ENCODE measurements at regions not wholly inside any gene's neighbourhood (a gene's known extent, or its start where the extent isn't known, plus 50 kb on each side); places are given as distances from the start of the nearest gene placed in this dataset.

DNA sequence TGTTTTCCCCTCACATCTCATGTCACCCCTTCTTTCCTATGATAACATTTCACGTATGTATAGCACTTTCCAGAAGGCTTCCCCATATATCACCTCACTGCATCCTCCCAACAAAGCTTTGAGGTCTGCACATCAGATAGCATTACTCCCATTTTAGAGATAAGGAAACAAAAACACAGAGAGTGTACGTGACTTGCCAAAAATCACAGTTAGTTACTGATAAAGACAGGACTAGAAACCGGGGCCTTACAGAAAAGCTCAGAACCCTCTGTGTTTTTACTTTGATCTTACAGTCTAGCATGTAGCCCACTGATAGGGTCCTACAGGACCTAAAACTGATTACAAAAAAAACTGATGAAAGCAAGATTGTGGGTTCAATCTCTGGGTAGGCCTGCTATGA, 202.9 kb upstream of the CDKN3 start:
- Histone ChIP-seq H3K4me1 (ENCODE audit: control insufficient read depth in 5 of 5, insufficient read depth in 5 of 5, low read length in 5 of 5) (peaks cover 0 to 6% (median 4%) of the 10 kb centered on the region in 5 donors), H3K27me3 (ENCODE audit: control insufficient read depth in 5 of 5, insufficient read depth in 4 of 5, low read length in 5 of 5) (no peaks in the 10 kb centered on the region), H3K36me3 (ENCODE audit: control insufficient read depth in 5 of 5, insufficient read depth in 5 of 5, low read length in 5 of 5) (no peaks in the 10 kb centered on the region), H3K4me3 (ENCODE audit: low read depth in 1 of 5, low read length in 5 of 5) (no peak overlapping the region), H3K27ac (ENCODE audit: low read depth, low read length) (no peak overlapping the region), H3K9me3 (ENCODE audit: control insufficient read depth in 5 of 5, low read length in 5 of 5) (no peaks in the 10 kb centered on the region), H3K9ac (ENCODE audit: low read length in 5 of 5) (no peak overlapping the region)

DNA sequence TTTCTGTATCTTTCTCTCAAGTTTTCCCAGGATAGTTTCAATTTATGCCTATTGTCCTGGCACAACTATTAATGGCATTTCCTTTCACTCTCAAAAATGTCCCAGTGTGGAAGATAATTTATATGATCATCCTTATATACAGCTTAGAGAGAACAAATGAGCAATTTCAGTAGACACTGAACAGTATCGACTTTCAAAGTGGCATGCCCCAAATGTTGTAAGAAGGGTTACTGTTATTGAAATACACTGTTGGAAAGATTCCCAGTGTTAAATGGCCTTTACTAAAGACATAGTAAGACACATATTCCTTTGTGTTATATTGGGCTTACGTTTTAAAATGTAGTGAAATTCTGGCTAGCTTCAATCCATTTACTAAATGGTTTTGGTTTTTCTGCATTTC, 202.3 kb upstream of the CDKN3 start:
- no peak overlapping the region for H3K27ac ChIP-seq (ENCODE audit: low read depth, low read length)
- no peaks in the 10 kb centered on the region for H3K27me3 ChIP-seq (ENCODE audit: control insufficient read depth in 5 of 5, insufficient read depth in 4 of 5, low read length in 5 of 5)
- no peaks in the 10 kb centered on the region for H3K9me3 ChIP-seq (ENCODE audit: control insufficient read depth in 5 of 5, low read length in 5 of 5)
- no peak overlapping the region for H3K4me3 ChIP-seq (ENCODE audit: low read depth in 1 of 5, low read length in 5 of 5)
- H3K4me1 ChIP-seq (ENCODE audit: control insufficient read depth in 5 of 5, insufficient read depth in 5 of 5, low read length in 5 of 5): peaks cover 0 to 4% (median under 1%) of the 10 kb centered on the region in 5 donors
- H3K36me3 ChIP-seq (ENCODE audit: control insufficient read depth in 5 of 5, insufficient read depth in 5 of 5, low read length in 5 of 5): no peaks in the 10 kb centered on the region
- no peak overlapping the region for H3K9ac ChIP-seq (ENCODE audit: low read length in 5 of 5)

DNA sequence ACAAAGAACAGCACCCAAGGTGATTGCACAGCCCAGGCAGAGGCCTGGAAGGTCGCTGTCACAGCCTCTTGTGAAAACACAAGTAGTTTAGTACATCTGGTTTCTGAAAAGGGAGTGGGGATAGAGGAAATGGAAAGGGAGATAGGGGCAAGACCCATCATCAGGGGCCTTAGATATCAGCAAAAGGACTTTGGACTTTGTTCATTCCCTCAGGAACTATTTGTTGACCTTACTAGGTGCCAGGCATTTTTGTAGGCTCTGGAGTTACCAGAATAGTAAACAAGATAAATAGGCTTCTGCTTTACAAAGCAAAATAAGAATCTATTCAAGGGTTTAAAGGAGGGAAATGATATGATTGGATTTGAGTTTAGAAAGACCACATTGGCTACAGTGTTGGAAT, 199.4 kb upstream of the CDKN3 start:
- H3K27ac ChIP-seq (ENCODE audit: low read depth, low read length): no peak overlapping the region
- no peaks in the 10 kb centered on the region for H3K27me3 ChIP-seq (ENCODE audit: control insufficient read depth in 5 of 5, insufficient read depth in 4 of 5, low read length in 5 of 5)
- H3K4me1 ChIP-seq (ENCODE audit: control insufficient read depth in 5 of 5, insufficient read depth in 5 of 5, low read length in 5 of 5): peaks cover 0 to 4% (median 0%) of the 10 kb centered on the region in 5 donors
- no peaks in the 10 kb centered on the region for H3K9me3 ChIP-seq (ENCODE audit: control insufficient read depth in 5 of 5, low read length in 5 of 5)
- no peak overlapping the region for H3K9ac ChIP-seq (ENCODE audit: low read length in 5 of 5)
- H3K4me3 ChIP-seq (ENCODE audit: low read depth in 1 of 5, low read length in 5 of 5): no peak overlapping the region
- H3K36me3 ChIP-seq (ENCODE audit: control insufficient read depth in 5 of 5, insufficient read depth in 5 of 5, low read length in 5 of 5): no peaks in the 10 kb centered on the region

DNA sequence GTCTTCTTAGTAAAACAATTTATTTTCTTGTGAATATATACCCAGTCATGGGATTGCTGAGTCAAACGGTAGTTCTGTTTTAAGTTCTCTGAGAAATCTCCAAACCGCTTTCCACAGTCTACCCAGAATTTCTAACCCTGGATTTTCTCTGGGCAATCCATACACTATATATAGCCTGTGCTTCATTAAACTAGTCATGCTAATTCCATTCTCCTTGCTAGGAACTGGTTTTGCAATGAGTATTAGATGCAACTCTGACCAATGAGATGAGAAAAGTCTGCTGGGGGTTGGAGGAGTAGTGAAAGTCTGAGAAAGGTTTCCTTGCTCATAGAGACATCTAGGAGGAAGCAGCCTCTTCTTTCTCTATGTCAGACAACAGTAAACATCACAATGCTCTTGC, 196.1 kb upstream of the CDKN3 start:
- no peak overlapping the region for H3K4me3 ChIP-seq (ENCODE audit: low read depth in 1 of 5, low read length in 5 of 5)
- no peaks in the 10 kb centered on the region for H3K9me3 ChIP-seq (ENCODE audit: control insufficient read depth in 5 of 5, low read length in 5 of 5)
- H3K27ac ChIP-seq (ENCODE audit: low read depth, low read length): no peak overlapping the region
- H3K36me3 ChIP-seq (ENCODE audit: control insufficient read depth in 5 of 5, insufficient read depth in 5 of 5, low read length in 5 of 5): no peaks in the 10 kb centered on the region
- no peaks in the 10 kb centered on the region for H3K27me3 ChIP-seq (ENCODE audit: control insufficient read depth in 5 of 5, insufficient read depth in 4 of 5, low read length in 5 of 5)
- no peaks in the 10 kb centered on the region for H3K4me1 ChIP-seq (ENCODE audit: control insufficient read depth in 5 of 5, insufficient read depth in 5 of 5, low read length in 5 of 5)
- H3K9ac ChIP-seq (ENCODE audit: low read length in 5 of 5): no peak overlapping the region

DNA sequence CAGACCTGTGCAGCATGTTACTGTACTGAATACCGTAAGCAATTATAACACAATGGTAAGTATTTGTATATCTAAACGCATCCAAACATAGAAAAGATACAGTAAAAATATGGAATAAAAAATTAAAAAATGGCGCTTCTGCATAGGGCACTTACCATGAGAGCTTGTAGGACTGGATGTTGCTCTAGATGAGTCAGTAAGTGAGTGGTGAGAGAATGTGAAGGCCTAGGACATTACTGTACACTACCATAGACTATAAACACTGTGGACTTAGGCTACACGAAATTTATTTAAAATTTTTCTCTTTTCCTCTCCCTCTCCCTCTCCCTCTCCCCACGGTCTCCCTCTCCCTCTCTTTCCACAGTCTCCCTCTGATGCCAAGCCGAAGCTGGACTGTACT, 194.5 kb upstream of the CDKN3 start:
- no peaks in the 10 kb centered on the region for H3K9me3 ChIP-seq (ENCODE audit: control insufficient read depth in 5 of 5, low read length in 5 of 5)
- H3K27ac ChIP-seq (ENCODE audit: low read depth, low read length): no peak overlapping the region
- H3K9ac ChIP-seq (ENCODE audit: low read length in 5 of 5): no peak overlapping the region

DNA sequence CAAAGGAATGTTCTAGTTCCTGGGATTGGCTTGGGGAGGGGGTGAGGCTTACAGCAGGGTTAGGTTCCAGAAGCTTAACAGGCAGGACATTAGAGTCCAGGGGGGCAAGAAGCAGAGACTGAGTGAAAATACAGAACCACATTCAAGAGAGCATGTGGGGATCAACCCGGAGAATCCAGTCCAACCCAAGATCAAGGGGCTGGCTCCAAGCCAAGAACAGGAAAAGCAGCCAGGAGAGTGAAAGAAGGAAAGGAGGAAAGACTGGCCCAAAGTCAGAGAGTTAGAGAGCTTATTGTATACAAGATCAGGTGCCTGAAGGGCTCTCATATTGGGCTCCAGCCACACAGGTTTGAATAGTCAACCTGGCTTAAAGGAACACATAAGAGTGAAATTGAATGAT, 190.3 kb upstream of the CDKN3 start:
- H3K27ac ChIP-seq (ENCODE audit: low read depth, low read length): no peak overlapping the region
- H3K4me1 ChIP-seq (ENCODE audit: control insufficient read depth in 5 of 5, insufficient read depth in 5 of 5, low read length in 5 of 5): peaks cover 0 to 8% (median 2%) of the 10 kb centered on the region in 5 donors
- H3K9me3 ChIP-seq (ENCODE audit: control insufficient read depth in 5 of 5, low read length in 5 of 5): no peaks in the 10 kb centered on the region
- no peak overlapping the region for H3K9ac ChIP-seq (ENCODE audit: low read length in 5 of 5)
- no peak overlapping the region for H3K4me3 ChIP-seq (ENCODE audit: low read depth in 1 of 5, low read length in 5 of 5)
- no peaks in the 10 kb centered on the region for H3K27me3 ChIP-seq (ENCODE audit: control insufficient read depth in 5 of 5, insufficient read depth in 4 of 5, low read length in 5 of 5)
- H3K36me3 ChIP-seq (ENCODE audit: control insufficient read depth in 5 of 5, insufficient read depth in 5 of 5, low read length in 5 of 5): no peaks in the 10 kb centered on the region

More for the DNA sequence above, 194.5 kb upstream of the CDKN3 start:
- Histone ChIP-seq H3K4me3 (ENCODE audit: low read depth in 1 of 5, low read length in 5 of 5) (no peak overlapping the region), H3K4me1 (ENCODE audit: control insufficient read depth in 5 of 5, insufficient read depth in 5 of 5, low read length in 5 of 5) (peaks cover 0 to 5% (median 0%) of the 10 kb centered on the region in 5 donors), H3K36me3 (ENCODE audit: control insufficient read depth in 5 of 5, insufficient read depth in 5 of 5, low read length in 5 of 5) (no peaks in the 10 kb centered on the region), H3K27me3 (ENCODE audit: control insufficient read depth in 5 of 5, insufficient read depth in 4 of 5, low read length in 5 of 5) (no peaks in the 10 kb centered on the region)

DNA sequence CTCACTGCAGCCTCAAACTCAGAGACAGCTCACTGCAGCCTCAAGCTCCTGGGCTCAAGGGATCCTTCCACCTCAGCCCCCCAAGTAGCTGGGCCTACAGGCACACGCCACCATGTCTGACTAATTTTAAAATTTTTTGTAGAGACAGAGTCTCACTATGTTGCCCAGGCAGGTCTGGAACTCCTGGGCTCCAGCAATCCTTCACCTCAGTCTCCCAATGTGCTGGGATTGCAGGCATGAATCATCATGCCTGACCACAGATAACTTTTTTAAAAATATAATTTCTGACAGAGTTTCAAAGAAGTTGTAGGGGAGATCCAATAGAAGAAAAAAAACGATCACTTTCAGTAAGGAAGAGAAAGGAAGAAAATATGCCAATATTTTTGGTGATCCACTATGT, 189.7 kb upstream of the CDKN3 start:
- Histone ChIP-seq H3K4me3 (ENCODE audit: low read depth in 1 of 5, low read length in 5 of 5) (no peak overlapping the region), H3K36me3 (ENCODE audit: control insufficient read depth in 5 of 5, insufficient read depth in 5 of 5, low read length in 5 of 5) (no peaks in the 10 kb centered on the region), H3K27me3 (ENCODE audit: control insufficient read depth in 5 of 5, insufficient read depth in 4 of 5, low read length in 5 of 5) (no peaks in the 10 kb centered on the region), H3K9ac (ENCODE audit: low read length in 5 of 5) (no peak overlapping the region), H3K4me1 (ENCODE audit: control insufficient read depth in 5 of 5, insufficient read depth in 5 of 5, low read length in 5 of 5) (peaks cover 0 to 13% (median 2%) of the 10 kb centered on the region in 5 donors), H3K9me3 (ENCODE audit: control insufficient read depth in 5 of 5, low read length in 5 of 5) (no peaks in the 10 kb centered on the region), H3K27ac (ENCODE audit: low read depth, low read length) (no peak overlapping the region)

DNA sequence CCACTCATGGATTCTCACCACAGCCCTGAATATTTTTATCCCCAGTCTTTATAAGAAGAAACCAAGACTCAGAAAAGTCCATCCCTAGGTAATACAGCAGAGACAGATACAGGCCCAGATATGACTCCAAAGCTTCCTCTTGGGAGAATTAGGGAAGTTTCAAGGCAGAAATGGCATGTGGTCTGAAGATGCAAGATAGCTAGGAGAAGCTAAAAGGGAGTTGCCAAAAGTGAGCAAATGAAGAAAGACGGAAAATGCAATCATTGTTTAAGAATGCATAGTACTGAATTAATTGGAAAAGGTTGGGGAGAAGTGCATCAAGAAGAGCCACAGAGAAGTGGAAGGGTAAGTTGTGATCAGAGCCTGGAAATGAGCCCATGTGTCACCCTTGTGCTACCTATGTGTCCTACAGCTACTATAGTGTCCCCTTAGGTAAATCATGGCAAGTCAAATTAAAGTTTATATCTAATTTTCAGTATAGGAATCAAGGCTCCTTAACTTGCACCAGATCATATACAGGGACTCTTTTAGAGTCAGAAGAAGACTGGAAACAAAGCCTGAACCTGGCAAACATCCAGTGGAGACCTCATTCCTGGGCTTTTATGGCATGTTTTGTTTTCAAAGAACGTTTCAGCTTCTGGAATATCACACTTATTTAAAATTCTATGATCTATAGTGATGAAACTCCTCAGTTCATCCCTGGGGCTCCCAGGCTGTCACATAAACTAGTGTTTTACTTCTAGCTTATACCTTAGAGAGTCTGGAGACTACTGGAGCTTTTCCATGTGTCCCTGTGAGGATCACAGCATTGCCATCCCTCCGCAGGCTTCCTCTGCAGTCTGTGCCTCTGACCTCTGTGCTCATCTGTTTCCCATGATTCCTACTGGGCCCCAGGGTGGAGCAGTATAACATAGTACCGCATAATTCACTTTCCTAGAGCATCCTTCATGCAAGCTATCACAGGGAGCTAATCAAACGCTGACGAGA, 189.0 kb upstream of the CDKN3 start:
- Histone ChIP-seq H3K9me3 (ENCODE audit: control insufficient read depth in 5 of 5, low read length in 5 of 5) (peaks cover 0 to 4% (median 0%) of the 10 kb centered on the region in 5 donors), H3K27ac (ENCODE audit: low read depth, low read length) (no peak overlapping the region), H3K4me3 (ENCODE audit: low read depth in 1 of 5, low read length in 5 of 5) (no peak overlapping the region), H3K4me1 (ENCODE audit: control insufficient read depth in 5 of 5, insufficient read depth in 5 of 5, low read length in 5 of 5) (peaks cover 0 to 13% (median 2%) of the 10 kb centered on the region in 5 donors), H3K36me3 (ENCODE audit: control insufficient read depth in 5 of 5, insufficient read depth in 5 of 5, low read length in 5 of 5) (no peaks in the 10 kb centered on the region), H3K27me3 (ENCODE audit: control insufficient read depth in 5 of 5, insufficient read depth in 4 of 5, low read length in 5 of 5) (no peaks in the 10 kb centered on the region), H3K9ac (ENCODE audit: low read length in 5 of 5) (no peak overlapping the region)

DNA sequence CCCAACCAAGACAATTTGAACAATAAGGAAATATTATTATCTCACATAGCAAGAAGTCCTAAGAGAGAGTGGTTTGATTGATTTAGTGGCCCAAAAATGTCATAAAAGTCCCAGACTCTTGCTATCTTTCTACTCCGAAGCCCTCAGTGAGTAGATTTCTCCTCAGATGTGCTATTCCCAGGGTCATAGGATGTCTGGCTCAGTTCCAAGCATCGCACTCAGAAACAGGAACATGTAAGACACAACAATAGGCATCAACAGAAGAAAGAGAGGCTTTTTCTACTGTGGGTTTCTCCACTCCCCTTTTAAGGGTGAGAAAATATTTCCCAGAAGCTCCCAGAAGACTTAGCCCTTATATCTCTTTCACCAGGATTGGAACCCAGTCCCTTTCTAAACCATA, 188.1 kb upstream of the CDKN3 start:
- H3K4me1 ChIP-seq (ENCODE audit: control insufficient read depth in 5 of 5, insufficient read depth in 5 of 5, low read length in 5 of 5): peaks cover 0 to 13% (median 2%) of the 10 kb centered on the region in 5 donors

DNA sequence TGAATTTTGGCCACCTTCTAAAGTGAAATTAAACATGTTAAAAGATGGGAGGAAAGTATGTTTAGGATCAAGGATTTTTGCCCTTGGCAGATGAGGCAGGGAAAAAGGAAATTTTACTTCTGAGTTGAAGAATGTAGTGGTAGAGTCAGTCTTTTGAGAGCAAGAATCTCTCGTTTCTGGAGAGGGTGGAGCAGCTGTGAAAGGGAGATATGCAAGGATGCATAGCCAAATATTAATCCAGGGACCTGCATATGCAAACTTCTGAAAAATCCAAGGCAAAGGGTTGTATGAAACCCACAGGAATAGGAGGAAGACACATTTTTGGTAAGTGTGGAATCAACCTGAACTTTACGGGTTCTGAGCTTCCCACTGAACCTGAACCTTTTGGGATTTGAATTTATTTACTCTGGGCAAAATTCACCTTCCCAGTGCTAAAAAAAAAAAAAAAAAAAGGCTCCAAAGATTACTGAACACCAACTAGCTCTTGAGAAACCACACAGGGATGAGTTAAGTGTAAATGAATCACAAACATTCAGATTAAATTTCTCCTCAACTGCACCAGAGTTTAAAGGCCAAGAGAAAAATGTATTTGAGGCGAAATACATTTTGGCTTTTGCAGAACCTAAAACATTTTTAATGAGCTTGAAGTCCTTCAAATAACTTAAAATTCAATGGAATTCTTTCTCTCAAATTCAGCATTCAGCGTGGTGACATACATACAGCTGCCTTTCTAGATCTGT, 187.1 kb upstream of the CDKN3 start:
- Histone ChIP-seq H3K27me3 (ENCODE audit: control insufficient read depth in 5 of 5, insufficient read depth in 4 of 5, low read length in 5 of 5) (no peaks in the 10 kb centered on the region), H3K4me3 (ENCODE audit: low read depth in 1 of 5, low read length in 5 of 5) (no peak overlapping the region), H3K36me3 (ENCODE audit: control insufficient read depth in 5 of 5, insufficient read depth in 5 of 5, low read length in 5 of 5) (no peaks in the 10 kb centered on the region), H3K4me1 (ENCODE audit: control insufficient read depth in 5 of 5, insufficient read depth in 5 of 5, low read length in 5 of 5) (peaks cover 0 to 13% (median 2%) of the 10 kb centered on the region in 5 donors), H3K9me3 (ENCODE audit: control insufficient read depth in 5 of 5, low read length in 5 of 5) (peaks cover 0 to 4% (median 0%) of the 10 kb centered on the region in 5 donors), H3K27ac (ENCODE audit: low read depth, low read length) (no peak overlapping the region), H3K9ac (ENCODE audit: low read length in 5 of 5) (no peak overlapping the region)

More for the DNA sequence above, 188.1 kb upstream of the CDKN3 start:
- H3K9me3 ChIP-seq (ENCODE audit: control insufficient read depth in 5 of 5, low read length in 5 of 5): peaks cover 0 to 4% (median 0%) of the 10 kb centered on the region in 5 donors
- H3K27me3 ChIP-seq (ENCODE audit: control insufficient read depth in 5 of 5, insufficient read depth in 4 of 5, low read length in 5 of 5): no peaks in the 10 kb centered on the region
- H3K9ac ChIP-seq (ENCODE audit: low read length in 5 of 5): no peak overlapping the region
- no peak overlapping the region for H3K27ac ChIP-seq (ENCODE audit: low read depth, low read length)
- H3K36me3 ChIP-seq (ENCODE audit: control insufficient read depth in 5 of 5, insufficient read depth in 5 of 5, low read length in 5 of 5): no peaks in the 10 kb centered on the region
- no peak overlapping the region for H3K4me3 ChIP-seq (ENCODE audit: low read depth in 1 of 5, low read length in 5 of 5)
